Natural killer cell treated with Interleukin-12 subunit alpha and Interleukin-12 subunit beta and Interleukin-15 and Interleukin-18, amount 100 ng/mL, for 72 hours (primary cell): ENCODE measurements at regions not wholly inside any gene's neighbourhood (a gene's known extent, or its start where the extent isn't known, plus 50 kb on each side); places are given as distances from the start of the nearest gene placed in this dataset.

Experiments
- ATAC-seq, 2 donors: fragments of 150-1000 bp; cut with Tn5 transposase in 1 of 2; sonication (Bioruptor Pico), chemical (Tn5 transposase) in 1 of 2; 2 replicates each; pipeline ENCODE4 v1.10.0; 2021
- DNase-seq: peaks from one replicate; pipeline ENCODE4 v3.0.0; 2022; ENCODE audit warnings: low spot score
- H3K27ac Mint-ChIP-seq, 2 donors: 1 replicate in 1 of 2; 2 replicates in 1 of 2; pipeline ENCODE4 v1.8.0; 2022; ENCODE audit warnings: mixed read lengths in 2 of 2, mild to moderate bottlenecking in 1 of 2, moderate library complexity in 1 of 2
- H3K27me3 Mint-ChIP-seq, 2 donors: 1 replicate in 1 of 2; 2 replicates in 1 of 2; pipeline ENCODE4 v1.8.0; 2022; ENCODE audit warnings: mixed read lengths in 2 of 2
- H3K36me3 Mint-ChIP-seq: one replicate; pipeline ENCODE4 v1.8.0; 2022; ENCODE audit warnings: mixed read lengths
- H3K4me1 Mint-ChIP-seq, 2 donors: 1 replicate in 1 of 2; 2 replicates in 1 of 2; pipeline ENCODE4 v1.8.0; 2022; ENCODE audit warnings: low read depth in 2 of 2, mixed read lengths in 2 of 2, mild to moderate bottlenecking in 1 of 2
- H3K4me3 Mint-ChIP-seq: one replicate; pipeline ENCODE4 v1.8.0; 2022; ENCODE audit warnings: mixed read lengths
- H3K9me3 Mint-ChIP-seq: 2 replicates; pipeline ENCODE4 v1.8.0; 2022; ENCODE audit warnings: mixed read lengths

DNA sequence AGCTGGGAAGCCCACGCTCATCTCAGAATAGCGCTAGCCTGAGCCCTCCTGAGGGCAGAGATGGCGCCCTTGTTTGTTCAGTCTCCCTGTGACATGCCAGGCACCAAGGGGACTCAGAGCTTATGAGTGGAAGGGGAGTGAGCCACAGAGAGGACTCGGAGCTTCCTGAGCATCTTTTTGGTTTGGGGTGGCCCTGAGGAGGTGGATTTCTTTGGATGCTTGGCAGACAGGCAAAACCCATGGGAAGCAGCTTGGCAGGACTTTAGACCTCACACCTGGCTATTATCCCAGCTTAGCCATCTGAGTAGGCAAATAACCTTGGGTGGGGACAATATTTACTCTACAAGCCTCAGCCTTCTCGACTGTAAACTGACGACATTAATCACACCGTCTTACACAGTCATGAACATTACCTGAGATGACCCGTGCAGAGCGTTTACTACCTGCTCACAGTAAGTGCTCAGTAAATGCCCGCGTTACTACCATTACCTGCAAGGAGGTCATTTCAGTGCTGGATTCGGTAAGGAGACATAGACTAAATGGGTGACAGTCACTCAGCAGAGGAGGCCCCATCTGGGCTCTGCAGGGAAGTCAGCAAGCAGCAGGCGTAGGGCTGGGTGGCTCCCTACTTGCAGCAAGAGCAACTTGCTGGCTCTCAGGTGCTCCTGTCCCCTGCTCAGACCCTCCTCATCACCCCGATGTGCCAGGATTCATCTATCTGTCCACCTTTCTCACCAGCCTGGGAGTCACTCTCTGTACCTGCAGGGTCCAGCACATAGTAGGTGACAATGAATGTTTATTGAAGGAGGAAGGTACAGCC is 54.9 kb downstream of the KLHDC7A start:
- Mint-ChIP-seq H3K9me3 (no peaks in the 10 kb centered on the region), H3K36me3 (no peaks in the 10 kb centered on the region), H3K4me1 (no peaks in the 10 kb centered on the region), H3K27me3 (peaks cover 36 to 38% of the 10 kb centered on the region in 2 donors), H3K4me3 (no peak overlapping the region), H3K27ac (no peak overlapping the region)
- ATAC-seq (no peak), DNase-seq (no peak)

DNA sequence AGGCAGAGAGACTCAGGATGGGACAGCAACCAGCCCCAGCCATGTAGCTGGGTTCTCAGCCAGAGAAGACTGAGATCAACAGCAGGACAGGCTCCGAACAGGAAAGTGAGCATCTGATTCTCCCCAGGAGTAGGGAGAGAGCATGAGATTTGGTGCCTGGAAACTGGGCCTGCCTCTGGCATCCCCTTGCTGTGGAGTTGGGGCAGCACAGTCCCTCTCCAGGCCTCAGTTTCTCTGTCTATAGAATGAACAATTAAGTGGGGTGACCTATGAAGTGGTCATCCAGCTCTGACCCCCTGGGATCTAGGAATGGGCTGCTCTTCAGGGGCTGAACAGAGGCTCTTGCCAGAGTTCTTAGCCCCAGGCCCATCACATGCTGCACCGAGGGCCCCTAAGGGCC is 55.6 kb downstream of the KLHDC7A start:
- H3K4me3 Mint-ChIP-seq = no peak overlapping the region
- H3K9me3 Mint-ChIP-seq = no peaks in the 10 kb centered on the region
- DNase-seq = no peak
- no peak overlapping the region for H3K27ac Mint-ChIP-seq
- H3K36me3 Mint-ChIP-seq = no peaks in the 10 kb centered on the region
- H3K27me3 Mint-ChIP-seq = peaks cover 37 to 39% of the 10 kb centered on the region in 2 donors
- no peaks in the 10 kb centered on the region for H3K4me1 Mint-ChIP-seq
- peak in 1 of 2 donors; percentile 22 for ATAC-seq

DNA sequence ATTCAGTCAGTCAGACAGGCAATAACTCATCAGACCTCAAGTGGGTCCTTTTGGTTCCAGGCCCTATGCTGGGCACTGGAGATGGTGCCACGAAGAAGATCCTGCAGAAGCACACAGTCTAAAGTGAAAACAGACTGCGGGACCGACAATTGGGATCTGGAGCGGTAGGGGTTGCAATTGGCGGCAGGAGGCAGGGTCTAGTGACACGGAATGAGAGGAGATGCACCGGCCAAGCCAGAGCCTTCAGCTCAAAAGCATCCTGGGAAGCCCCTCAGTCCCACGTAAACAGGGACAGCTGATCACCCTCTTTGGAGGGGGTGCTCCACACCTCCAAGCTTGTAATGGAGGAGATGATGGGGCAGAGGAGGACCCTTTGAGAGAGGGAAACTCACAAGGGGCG is 56.2 kb downstream of the KLHDC7A start:
- no peak overlapping the region for H3K27ac Mint-ChIP-seq
- H3K9me3 Mint-ChIP-seq = no peaks in the 10 kb centered on the region
- DNase-seq = no peak
- no peak overlapping the region for H3K4me3 Mint-ChIP-seq
- peaks cover 37 to 38% of the 10 kb centered on the region in 2 donors for H3K27me3 Mint-ChIP-seq
- no peaks in the 10 kb centered on the region for H3K36me3 Mint-ChIP-seq
- H3K4me1 Mint-ChIP-seq = no peaks in the 10 kb centered on the region
- ATAC-seq = no peak

DNA sequence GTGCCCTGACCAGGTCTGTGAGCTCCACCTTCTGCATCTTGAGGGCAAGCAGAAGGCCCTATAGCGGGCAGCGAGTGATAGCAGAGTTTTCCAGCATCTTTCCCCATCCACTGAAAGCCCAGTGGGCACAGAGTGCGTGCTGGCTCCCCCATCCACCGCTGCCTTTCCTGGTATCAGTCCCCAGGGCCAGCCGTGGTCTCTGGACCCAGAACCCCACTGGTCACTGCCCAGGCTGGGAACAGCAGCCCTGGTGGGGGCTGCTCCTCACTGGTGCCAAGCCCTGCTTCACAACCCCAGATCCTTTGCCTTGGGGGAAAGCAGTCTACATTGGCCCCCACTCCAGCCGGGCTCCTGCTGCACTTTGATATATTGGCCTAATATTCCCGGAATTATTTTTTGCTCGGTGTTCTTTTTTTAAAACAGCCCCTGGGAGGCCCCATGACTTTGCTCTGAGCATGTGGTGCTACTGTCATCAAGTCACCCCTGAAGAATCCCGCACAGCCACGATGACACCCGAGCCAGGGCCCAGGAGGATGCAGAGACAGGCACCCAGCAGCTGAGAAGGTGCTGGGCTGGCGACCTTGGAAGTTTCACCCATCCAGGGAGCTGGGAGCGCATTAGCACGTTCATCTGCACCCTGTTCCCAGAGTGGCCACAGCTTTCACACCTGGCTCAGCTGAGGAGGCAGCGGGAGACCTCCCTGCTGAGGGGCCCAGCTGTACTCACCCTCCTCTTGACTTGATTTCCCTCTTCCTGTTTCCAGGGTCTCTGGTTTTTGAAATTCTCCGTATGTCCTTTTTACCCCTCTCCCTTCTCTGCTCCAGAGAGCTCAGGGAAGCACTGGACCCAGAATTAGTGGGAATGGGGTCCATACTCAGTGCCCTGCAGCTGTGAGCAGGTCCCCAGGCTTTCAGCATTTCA is 56.9 kb downstream of the KLHDC7A start:
- no peaks in the 10 kb centered on the region for H3K4me1 Mint-ChIP-seq
- DNase-seq (no peak), ATAC-seq (no peak)
- H3K4me3 Mint-ChIP-seq = no peak overlapping the region
- H3K9me3 Mint-ChIP-seq = no peaks in the 10 kb centered on the region
- H3K27ac Mint-ChIP-seq = no peak overlapping the region
- H3K36me3 Mint-ChIP-seq = no peaks in the 10 kb centered on the region
- H3K27me3 Mint-ChIP-seq = peaks cover 43 to 44% of the 10 kb centered on the region in 2 donors

DNA sequence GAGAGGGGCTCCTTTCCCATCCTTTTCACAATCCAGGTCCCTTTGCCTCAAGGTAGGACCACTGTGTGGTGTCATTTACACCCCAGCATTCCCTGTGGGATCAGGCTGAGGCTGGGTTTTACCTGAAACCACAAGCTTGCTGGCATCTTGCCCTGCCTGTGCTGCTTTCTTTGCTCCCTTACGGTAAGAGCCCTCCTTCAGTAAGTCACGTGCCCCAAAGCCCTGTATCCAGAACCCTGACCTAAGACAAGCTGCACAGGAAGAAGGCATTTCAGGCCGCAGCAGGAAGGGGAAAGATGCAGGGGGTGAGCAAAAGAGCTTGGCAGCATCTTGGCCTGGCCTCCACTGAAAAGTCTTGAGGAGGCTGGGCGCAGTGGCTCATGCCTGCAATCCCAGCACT is 58.4 kb downstream of the KLHDC7A start:
- H3K27me3 Mint-ChIP-seq = peaks cover 47% of the 10 kb centered on the region in 2 donors
- no peak overlapping the region for H3K4me3 Mint-ChIP-seq
- H3K9me3 Mint-ChIP-seq = no peaks in the 10 kb centered on the region
- no peaks in the 10 kb centered on the region for H3K36me3 Mint-ChIP-seq
- ATAC-seq = no peak
- no peak for DNase-seq
- no peaks in the 10 kb centered on the region for H3K4me1 Mint-ChIP-seq
- H3K27ac Mint-ChIP-seq = no peak overlapping the region

DNA sequence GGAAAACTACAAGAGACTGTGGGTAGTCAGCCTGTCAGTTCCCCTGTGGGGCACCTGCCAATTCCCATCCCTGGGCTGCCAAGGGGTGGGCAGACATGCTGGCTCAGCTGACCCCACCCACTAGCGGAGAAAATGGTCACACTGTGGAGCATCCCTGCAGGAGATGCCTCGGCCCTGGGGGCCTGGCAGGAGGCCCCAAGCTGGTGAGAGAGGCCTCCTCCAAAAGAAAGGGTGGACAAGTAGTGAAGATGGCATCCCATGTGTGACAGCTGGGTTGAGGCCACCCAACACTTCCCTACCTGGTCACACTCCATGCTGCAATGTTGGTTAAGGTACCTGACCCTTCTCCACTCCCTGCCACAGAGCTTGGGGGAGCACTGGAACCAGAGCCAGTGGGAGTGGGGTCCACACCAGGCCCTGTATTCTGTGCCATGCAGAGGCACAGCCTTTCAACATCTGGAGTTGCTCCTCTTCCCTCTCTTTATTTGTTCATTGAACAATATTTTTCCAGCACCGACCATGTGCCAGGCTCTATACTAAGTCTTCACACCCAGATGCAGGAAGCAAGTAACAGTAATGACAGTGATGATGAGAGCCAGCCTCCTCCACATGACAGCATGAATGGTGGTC is 59.5 kb downstream of the KLHDC7A start:
- no peak for DNase-seq
- Mint-ChIP-seq H3K27ac (no peak overlapping the region), H3K36me3 (no peaks in the 10 kb centered on the region), H3K4me3 (no peak overlapping the region), H3K9me3 (no peaks in the 10 kb centered on the region), H3K4me1 (no peaks in the 10 kb centered on the region), H3K27me3 (peaks cover 38 to 39% of the 10 kb centered on the region in 2 donors)
- ATAC-seq = no peak

DNA sequence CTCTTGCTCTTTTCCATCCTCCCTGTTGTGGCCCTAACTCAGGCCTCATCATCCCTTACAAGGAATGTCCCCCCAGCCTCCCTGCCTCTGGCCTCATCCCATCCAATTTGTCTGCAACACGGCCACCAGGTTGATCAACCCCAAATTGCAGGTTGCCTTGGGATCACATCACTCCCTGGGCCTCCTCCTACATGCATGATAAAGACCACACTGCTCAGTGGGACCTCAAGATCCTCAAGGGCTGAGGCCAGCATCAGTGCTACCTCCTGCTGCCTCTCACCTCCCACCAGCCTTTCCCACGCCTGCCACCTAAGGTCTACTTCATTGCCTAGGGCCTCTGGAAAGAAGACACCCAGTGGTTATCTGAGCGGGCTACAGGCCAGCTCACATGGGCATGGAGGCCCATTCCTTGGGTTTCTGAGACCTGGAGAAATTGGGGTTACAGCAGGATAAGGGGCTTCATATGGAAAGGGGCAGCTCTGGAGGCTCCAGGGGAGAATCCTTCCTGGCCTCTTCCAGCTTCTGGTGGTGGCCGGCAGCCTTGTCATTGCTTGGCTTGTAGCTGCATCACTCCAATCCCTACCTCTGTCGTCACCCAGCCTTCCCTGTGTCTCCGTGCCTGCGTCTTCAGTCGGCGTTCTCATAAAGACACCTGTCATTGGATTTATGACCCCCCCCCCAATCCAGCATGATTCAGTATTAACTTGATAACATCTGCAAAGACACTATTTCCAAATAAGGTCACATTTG is 60.5 kb downstream of the KLHDC7A start:
- Mint-ChIP-seq H3K36me3 (no peaks in the 10 kb centered on the region), H3K4me1 (no peaks in the 10 kb centered on the region), H3K9me3 (no peaks in the 10 kb centered on the region), H3K4me3 (no peak overlapping the region), H3K27ac (no peak overlapping the region), H3K27me3 (peaks cover 44% of the 10 kb centered on the region in 2 donors)
- DNase-seq (no peak), ATAC-seq (no peak)

DNA sequence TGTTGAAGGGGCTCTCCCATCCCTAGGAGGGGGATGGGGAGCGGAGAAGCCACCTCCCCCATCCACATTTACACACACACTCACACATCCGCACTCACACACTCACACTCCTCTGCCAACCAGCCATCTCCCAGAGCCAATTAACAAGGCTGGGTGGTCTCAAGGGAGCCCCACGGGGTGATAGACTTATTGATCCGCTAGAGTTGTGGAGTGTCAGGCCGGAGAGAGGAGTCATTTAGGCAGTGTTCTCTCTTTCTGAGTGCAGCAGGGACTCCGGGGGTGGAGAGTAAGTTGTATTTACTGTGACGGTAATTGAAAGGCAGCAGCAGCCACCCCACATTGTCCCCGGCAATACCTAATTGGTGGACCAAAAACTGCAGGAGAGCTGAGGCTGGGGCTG is 61.6 kb downstream of the KLHDC7A start:
- Mint-ChIP-seq H3K4me1 (no peaks in the 10 kb centered on the region), H3K36me3 (no peaks in the 10 kb centered on the region), H3K9me3 (no peaks in the 10 kb centered on the region), H3K4me3 (no peak overlapping the region), H3K27me3 (peaks cover 48 to 50% of the 10 kb centered on the region in 2 donors), H3K27ac (no peak overlapping the region)
- DNase-seq = no peak
- no peak for ATAC-seq

DNA sequence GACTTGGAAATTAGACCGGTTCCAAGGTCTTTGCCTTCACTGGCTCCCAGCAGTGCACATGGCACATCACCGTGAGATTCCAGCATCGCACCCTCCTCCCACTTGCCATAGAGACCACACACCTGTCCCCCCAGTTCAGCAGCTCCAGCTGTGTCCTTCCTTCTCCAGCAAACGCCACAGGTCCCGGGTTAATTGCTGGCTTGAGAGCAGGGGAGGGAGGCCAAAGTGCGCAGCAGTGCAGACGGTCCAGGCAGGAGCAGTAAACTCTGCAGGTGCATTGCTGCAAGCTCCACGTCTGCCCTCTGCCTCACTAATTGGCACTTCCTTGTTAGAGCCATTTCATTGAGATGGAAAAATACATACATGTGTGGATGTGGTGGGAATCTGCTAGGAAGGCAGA is 65.3 kb downstream of the KLHDC7A start:
- DNase-seq (no peak), ATAC-seq (no peak)
- Mint-ChIP-seq H3K36me3 (no peaks in the 10 kb centered on the region), H3K9me3 (no peaks in the 10 kb centered on the region), H3K4me1 (no peaks in the 10 kb centered on the region), H3K4me3 (no peak overlapping the region), H3K27ac (no peak overlapping the region), H3K27me3 (peaks cover 40% of the 10 kb centered on the region in 2 donors)

DNA sequence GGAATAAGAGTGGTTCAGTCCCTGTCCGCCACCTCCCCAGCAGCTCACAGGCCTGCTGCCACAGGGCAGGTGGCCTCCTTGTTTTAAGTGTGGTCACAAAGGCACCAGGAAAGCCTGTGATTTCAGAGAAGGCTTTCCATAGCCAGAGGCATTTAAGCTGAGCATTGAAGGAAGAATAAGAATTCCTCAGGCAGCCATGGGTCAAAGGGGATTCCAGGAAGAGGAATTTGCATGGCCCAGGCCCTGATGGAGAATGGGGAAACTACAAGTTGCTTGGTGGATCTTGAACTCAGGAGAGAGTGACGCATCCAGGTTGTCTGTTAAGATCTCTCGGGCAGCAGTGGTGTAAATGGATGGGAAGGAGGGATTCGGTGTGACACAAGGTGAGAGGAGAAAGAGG is 66.7 kb downstream of the KLHDC7A start:
- no peak overlapping the region for H3K4me3 Mint-ChIP-seq
- no peaks in the 10 kb centered on the region for H3K4me1 Mint-ChIP-seq
- H3K9me3 Mint-ChIP-seq = no peaks in the 10 kb centered on the region
- DNase-seq (no peak), ATAC-seq (no peak)
- H3K27me3 Mint-ChIP-seq = peaks cover 25 to 31% of the 10 kb centered on the region in 2 donors
- no peak overlapping the region for H3K27ac Mint-ChIP-seq
- no peaks in the 10 kb centered on the region for H3K36me3 Mint-ChIP-seq

DNA sequence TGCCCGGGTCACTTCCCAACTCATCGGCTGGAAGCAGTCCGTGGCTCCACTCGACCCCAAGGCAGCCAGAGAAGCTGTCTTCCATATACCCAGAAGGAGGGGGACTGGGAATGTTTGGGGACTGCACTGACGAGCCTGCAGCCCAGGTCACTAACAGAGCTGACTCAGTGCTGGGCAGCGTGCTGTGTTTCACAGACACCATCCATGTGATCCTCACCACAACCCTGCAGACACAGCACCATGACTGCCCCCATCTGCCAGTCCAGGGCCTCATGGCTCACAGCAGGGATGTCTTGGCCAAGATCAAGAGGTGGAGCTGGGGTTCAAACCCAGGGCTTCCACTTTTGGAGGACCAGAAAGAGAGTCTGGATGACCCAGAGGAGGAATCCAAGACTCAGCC is 67.9 kb downstream of the KLHDC7A start:
- no peak overlapping the region for H3K4me3 Mint-ChIP-seq
- no peaks in the 10 kb centered on the region for H3K36me3 Mint-ChIP-seq
- no peak for DNase-seq
- ATAC-seq = no peak
- no peaks in the 10 kb centered on the region for H3K4me1 Mint-ChIP-seq
- no peak overlapping the region for H3K27ac Mint-ChIP-seq
- H3K9me3 Mint-ChIP-seq = no peaks in the 10 kb centered on the region
- H3K27me3 Mint-ChIP-seq = peaks cover 22 to 26% of the 10 kb centered on the region in 2 donors

DNA sequence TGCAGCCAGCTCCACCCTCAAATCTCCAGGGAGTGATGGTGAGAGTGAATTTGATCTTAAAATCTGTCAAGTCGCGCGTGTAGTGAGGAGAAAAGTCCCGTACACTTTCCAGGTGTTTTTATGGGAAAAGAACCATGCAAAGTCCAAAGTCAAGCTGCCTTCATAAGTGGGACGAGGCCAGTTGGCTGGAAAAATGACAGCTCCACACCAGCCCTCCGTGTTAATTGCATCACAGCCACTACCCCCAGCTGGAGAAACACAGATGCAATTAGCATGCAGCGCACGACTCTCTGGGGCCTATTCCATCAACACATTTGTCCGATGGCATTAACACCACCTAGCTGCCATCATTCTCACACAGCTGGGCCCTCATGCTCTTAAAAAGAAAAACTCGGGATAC is 68.4 kb downstream of the KLHDC7A start:
- no peak for ATAC-seq
- no peak for DNase-seq
- Mint-ChIP-seq H3K27me3 (peaks cover 25 to 26% of the 10 kb centered on the region in 2 donors), H3K4me1 (no peaks in the 10 kb centered on the region), H3K4me3 (no peak overlapping the region), H3K36me3 (no peaks in the 10 kb centered on the region), H3K9me3 (no peaks in the 10 kb centered on the region), H3K27ac (no peak overlapping the region)

DNA sequence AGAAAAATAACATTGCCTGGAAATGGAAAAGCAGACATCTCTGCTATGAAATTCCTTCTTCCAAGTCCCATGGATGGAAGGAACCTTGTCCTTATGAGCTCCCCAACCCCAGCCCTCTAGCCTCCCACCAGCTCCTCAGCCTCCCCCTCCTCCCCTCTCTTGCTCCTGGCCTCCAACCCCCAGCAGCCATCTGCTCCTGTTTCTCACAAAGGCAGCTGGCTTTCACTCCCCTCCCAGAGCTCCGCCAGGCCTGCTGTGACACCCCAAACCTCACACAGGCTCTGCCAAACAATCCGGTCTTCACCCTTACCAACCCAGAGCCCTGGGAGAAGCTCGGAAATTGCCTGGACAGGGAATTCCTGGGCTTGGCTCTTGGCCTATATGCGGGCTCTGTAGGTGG is 69.2 kb downstream of the KLHDC7A start:
- Mint-ChIP-seq H3K4me3 (no peak overlapping the region), H3K27ac (no peak overlapping the region), H3K4me1 (no peaks in the 10 kb centered on the region), H3K36me3 (no peaks in the 10 kb centered on the region), H3K9me3 (no peaks in the 10 kb centered on the region), H3K27me3 (peaks cover 30 to 33% of the 10 kb centered on the region in 2 donors)
- DNase-seq (no peak), ATAC-seq (no peak)
